ENCODE measurements at regions not wholly inside any gene's neighbourhood (a gene's known extent, or its start where the extent isn't known, plus 50 kb on each side); places are given as distances from the start of the nearest gene placed in this dataset.

GRCh38 chr11:70661761-70662501 lies 263.6 kb downstream of the CTTN start:
- Histone ChIP-seq H3K4me3 (peak overlapping the region; percentile 38), H3K36me3 (no peaks in the 10 kb centered on the region), H3K9me3 (replicated peaks) (peaks cover 88% of the 10 kb centered on the region), H3K27me3 (replicated peaks) (no peaks in the 10 kb centered on the region), H3K27ac (peak overlapping the region; percentile 52), H3K4me1 (replicated peaks) (peaks cover 22% of the 10 kb centered on the region)
- peak; percentile 72 to 86 for DNase-seq (ENCODE audit: low read depth in 1 of 2, low spot score in 2 of 2)

DNA sequence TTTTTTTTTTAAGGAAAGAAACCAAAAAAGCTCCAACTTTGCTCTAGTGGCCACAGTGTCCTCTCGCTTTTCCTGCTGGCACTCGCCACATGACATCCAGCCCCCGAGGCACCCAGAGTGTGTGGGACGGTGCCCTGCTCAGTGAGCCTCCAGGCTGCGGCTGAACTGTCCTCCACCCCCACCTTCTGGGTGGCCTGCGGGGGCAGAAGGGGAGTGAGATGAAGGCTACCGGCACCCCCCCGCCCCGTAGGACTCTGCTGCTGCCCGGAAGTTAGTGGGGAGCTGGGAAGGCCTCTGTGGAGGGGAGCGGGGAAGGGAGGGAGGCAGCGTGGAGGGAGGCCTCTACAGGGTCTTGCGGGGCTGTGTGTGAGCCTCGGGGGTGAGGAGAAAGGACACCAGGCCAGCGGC lies 264.4 kb downstream of the CTTN start:
- Histone ChIP-seq H3K4me1 (replicated peaks) (peaks cover 22% of the 10 kb centered on the region), H3K9me3 (replicated peaks) (peaks cover 88% of the 10 kb centered on the region), H3K27ac (peak overlapping the region; percentile 52), H3K27me3 (replicated peaks) (no peaks in the 10 kb centered on the region), H3K4me3 (no peak overlapping the region), H3K36me3 (no peaks in the 10 kb centered on the region)
- peak; percentile 77 to 86 for DNase-seq (ENCODE audit: low read depth in 1 of 2, low spot score in 2 of 2)

- Histone ChIP-seq H3K36me3 (0 out of 2 replicates have a peak, but pooled peaks cover under 1% of the 10 kb centered on the region), H3K9me3 (replicated peaks) (peaks cover 93% of the 10 kb centered on the region), H3K27ac (no peak overlapping the region), H3K4me3 (no peak overlapping the region), H3K27me3 (replicated peaks) (no peaks in the 10 kb centered on the region), H3K4me1 (replicated peaks) (peaks cover 22% of the 10 kb centered on the region)
- no peak for DNase-seq (ENCODE audit: low read depth in 1 of 2, low spot score in 2 of 2)
Observed at GRCh38 chr11:70663815-70664214, 265.5 kb downstream of the CTTN start.

- H3K9me3 ChIP-seq (replicated peaks) = peaks cover 93% of the 10 kb centered on the region
- no peaks in the 10 kb centered on the region for H3K27me3 ChIP-seq (replicated peaks)
- no peak overlapping the region for H3K27ac ChIP-seq
- H3K4me1 ChIP-seq (replicated peaks) = peaks cover 22% of the 10 kb centered on the region
- H3K36me3 ChIP-seq = 0 out of 2 replicates have a peak, but pooled peaks cover 2% of the 10 kb centered on the region
- no peak overlapping the region for H3K4me3 ChIP-seq
- DNase-seq (ENCODE audit: low read depth in 1 of 2, low spot score in 2 of 2) = no peak
Observed at GRCh38 chr11:70666311-70666710, 268.0 kb downstream of the CTTN start.

GRCh38 chr11:70667767-70668166 lies 269.4 kb downstream of the CTTN start:
- H3K4me1 ChIP-seq (replicated peaks) = peaks cover 11% of the 10 kb centered on the region
- H3K4me3 ChIP-seq = no peak overlapping the region
- no peak overlapping the region for H3K27ac ChIP-seq
- H3K36me3 ChIP-seq = 0 out of 2 replicates have a peak, but pooled peaks cover 2% of the 10 kb centered on the region
- H3K27me3 ChIP-seq (replicated peaks) = no peaks in the 10 kb centered on the region
- DNase-seq (ENCODE audit: low read depth in 1 of 2, low spot score in 2 of 2) = no peak
- peaks cover 94% of the 10 kb centered on the region for H3K9me3 ChIP-seq (replicated peaks)

- H3K9me3 ChIP-seq (replicated peaks) = peaks cover 94% of the 10 kb centered on the region
- H3K27me3 ChIP-seq (replicated peaks) = no peaks in the 10 kb centered on the region
- no peak for DNase-seq (ENCODE audit: low read depth in 1 of 2, low spot score in 2 of 2)
- peaks cover 3% of the 10 kb centered on the region for H3K4me1 ChIP-seq (replicated peaks)
- no peak overlapping the region for H3K27ac ChIP-seq
- 0 out of 2 replicates have a peak, but pooled peaks cover 2% of the 10 kb centered on the region for H3K36me3 ChIP-seq
- H3K4me3 ChIP-seq = no peak overlapping the region
Observed at GRCh38 chr11:70668204-70669202, 270.2 kb downstream of the CTTN start.

DNA sequence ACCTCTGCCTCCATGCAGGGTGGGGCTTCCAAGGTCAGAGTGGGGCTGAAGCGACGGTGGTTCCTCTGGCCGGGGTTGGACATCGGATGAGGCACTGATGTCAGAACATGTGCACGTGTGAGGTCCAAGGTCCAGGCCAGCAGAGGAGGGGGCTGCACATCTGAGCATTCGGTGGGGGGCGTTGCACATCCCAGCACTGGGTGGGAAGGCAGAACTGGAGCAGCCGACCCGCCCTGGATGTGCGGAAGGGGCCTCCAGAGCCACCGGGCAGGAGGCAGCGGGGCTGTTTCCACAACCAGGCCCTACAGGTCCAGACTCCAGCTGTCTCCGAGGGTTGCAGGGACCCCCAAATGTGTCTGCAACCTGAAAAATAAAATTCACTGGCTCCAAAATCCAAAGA lies 271.0 kb downstream of the CTTN start:
- Histone ChIP-seq H3K4me1 (replicated peaks) (no peaks in the 10 kb centered on the region), H3K9me3 (replicated peaks) (peaks cover 92% of the 10 kb centered on the region), H3K4me3 (no peak overlapping the region), H3K36me3 (0 out of 2 replicates have a peak, but pooled peaks cover 2% of the 10 kb centered on the region), H3K27me3 (replicated peaks) (no peaks in the 10 kb centered on the region), H3K27ac (no peak overlapping the region)
- no peak for DNase-seq (ENCODE audit: low read depth in 1 of 2, low spot score in 2 of 2)

- Histone ChIP-seq H3K4me3 (no peak overlapping the region), H3K9me3 (replicated peaks) (peaks cover 92% of the 10 kb centered on the region), H3K36me3 (0 out of 2 replicates have a peak, but pooled peaks cover 2% of the 10 kb centered on the region), H3K27me3 (replicated peaks) (no peaks in the 10 kb centered on the region), H3K27ac (no peak overlapping the region), H3K4me1 (replicated peaks) (no peaks in the 10 kb centered on the region)
- no peak for DNase-seq (ENCODE audit: low read depth in 1 of 2, low spot score in 2 of 2)
Observed at GRCh38 chr11:70669871-70670675, 271.7 kb downstream of the CTTN start.

GRCh38 chr11:70670676-70671034 lies 272.3 kb downstream of the CTTN start:
- H3K4me3 ChIP-seq = no peak overlapping the region
- H3K36me3 ChIP-seq = 0 out of 2 replicates have a peak, but pooled peaks cover 2% of the 10 kb centered on the region
- H3K27me3 ChIP-seq (replicated peaks) = no peaks in the 10 kb centered on the region
- no peaks in the 10 kb centered on the region for H3K4me1 ChIP-seq (replicated peaks)
- H3K27ac ChIP-seq = no peak overlapping the region
- peaks cover 89% of the 10 kb centered on the region for H3K9me3 ChIP-seq (replicated peaks)
- DNase-seq (ENCODE audit: low read depth in 1 of 2, low spot score in 2 of 2) = no peak

DNA sequence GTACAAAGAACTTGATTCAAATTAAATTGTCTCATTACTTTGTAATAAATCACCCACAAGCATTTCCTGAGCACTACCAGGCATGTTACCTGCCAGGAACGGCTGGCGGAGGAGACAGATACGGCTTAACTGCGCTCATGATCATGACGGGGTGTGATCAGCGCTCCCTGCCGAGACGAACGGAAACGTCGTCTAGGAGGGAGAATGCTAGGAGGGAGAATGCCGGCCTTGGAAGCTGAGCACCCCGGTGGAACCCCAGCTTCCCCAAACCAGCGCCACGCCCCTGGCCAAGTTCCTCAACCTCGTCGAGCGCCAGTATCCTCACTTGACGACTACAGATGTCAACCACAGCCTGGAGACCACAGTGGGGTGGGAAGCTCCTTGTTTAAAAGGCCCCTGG lies 272.8 kb downstream of the CTTN start:
- Histone ChIP-seq H3K9me3 (replicated peaks) (peaks cover 89% of the 10 kb centered on the region), H3K36me3 (0 out of 2 replicates have a peak, but pooled peaks cover 2% of the 10 kb centered on the region), H3K27ac (no peak overlapping the region), H3K4me1 (replicated peaks) (no peaks in the 10 kb centered on the region), H3K4me3 (no peak overlapping the region), H3K27me3 (replicated peaks) (no peaks in the 10 kb centered on the region)
- no peak for DNase-seq (ENCODE audit: low read depth in 1 of 2, low spot score in 2 of 2)

DNA sequence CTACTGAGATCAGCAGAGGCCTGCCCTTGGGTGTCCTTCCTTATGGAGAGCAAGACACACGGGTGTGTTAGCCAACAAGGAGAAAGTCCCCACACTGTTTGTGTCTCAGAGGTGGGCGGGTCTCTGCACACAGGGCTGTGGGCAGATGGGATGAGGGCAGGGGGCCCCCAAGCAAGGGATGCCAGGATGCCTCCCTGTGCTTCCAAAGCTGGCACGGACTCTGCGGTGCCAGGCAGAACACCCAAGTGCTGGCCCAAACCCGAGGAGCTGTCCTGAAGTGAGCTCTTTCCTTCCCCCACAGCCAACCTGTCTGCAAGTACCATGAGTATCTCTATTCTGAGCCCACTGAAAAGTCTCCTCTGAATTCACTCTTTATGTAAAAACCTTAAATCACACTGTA lies 273.3 kb downstream of the CTTN start:
- no peak overlapping the region for H3K4me3 ChIP-seq
- no peak for DNase-seq (ENCODE audit: low read depth in 1 of 2, low spot score in 2 of 2)
- no peak overlapping the region for H3K27ac ChIP-seq
- H3K9me3 ChIP-seq (replicated peaks) = peaks cover 87% of the 10 kb centered on the region
- 0 out of 2 replicates have a peak, but pooled peaks cover 2% of the 10 kb centered on the region for H3K36me3 ChIP-seq
- H3K27me3 ChIP-seq (replicated peaks) = no peaks in the 10 kb centered on the region
- H3K4me1 ChIP-seq (replicated peaks) = no peaks in the 10 kb centered on the region

DNA sequence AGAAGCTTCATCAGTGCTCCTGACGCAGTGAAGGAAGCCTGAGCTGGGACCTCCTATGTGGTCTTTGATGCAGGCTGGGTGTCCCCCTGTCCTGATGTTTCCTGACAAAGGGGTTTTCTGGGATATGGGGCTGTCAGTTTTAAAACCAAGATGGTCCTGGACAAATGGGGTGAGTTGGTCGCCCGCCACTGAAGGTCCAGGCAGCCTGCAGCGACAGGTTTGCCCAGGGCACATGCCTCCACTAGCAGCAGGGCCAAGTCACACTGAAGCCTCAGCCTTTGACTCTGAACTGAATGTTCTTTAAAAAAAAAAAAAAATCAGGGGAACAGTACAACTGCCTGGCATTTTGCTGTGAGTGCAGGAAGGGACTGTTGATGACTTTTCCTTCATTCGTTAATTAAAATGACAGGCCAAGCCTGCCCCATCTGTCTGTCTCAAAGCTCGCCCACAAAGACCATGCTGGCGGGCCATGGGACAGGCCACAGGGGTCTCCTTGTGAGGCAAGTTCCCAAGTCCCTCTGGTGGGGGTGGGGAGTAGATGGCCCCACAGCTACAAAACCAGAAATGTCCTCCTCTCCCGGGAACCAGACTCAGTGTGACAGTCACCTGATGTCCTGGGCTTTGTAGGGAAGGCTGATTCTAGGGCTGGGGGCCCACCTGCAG lies 274.8 kb downstream of the CTTN start:
- Histone ChIP-seq H3K9me3 (replicated peaks) (peaks cover 87% of the 10 kb centered on the region), H3K4me1 (replicated peaks) (no peaks in the 10 kb centered on the region), H3K36me3 (0 out of 2 replicates have a peak, but pooled peaks cover 2% of the 10 kb centered on the region), H3K27me3 (replicated peaks) (no peaks in the 10 kb centered on the region), H3K4me3 (no peak overlapping the region), H3K27ac (no peak overlapping the region)
- no peak for DNase-seq (ENCODE audit: low read depth in 1 of 2, low spot score in 2 of 2)

GRCh38 chr11:70674605-70675004 lies 276.3 kb downstream of the CTTN start:
- Histone ChIP-seq H3K36me3 (no peaks in the 10 kb centered on the region), H3K9me3 (replicated peaks) (peaks cover 84% of the 10 kb centered on the region), H3K4me1 (replicated peaks) (no peaks in the 10 kb centered on the region), H3K27ac (no peak overlapping the region), H3K4me3 (no peak overlapping the region), H3K27me3 (replicated peaks) (no peaks in the 10 kb centered on the region)
- no peak for DNase-seq (ENCODE audit: low read depth in 1 of 2, low spot score in 2 of 2)

All from SJSA1 (cell line).